ENCODE measurements at regions not wholly inside any gene's neighbourhood (a gene's known extent, or its start where the extent isn't known, plus 50 kb on each side); places are given as distances from the start of the nearest gene placed in this dataset.

- no peak overlapping the region for H3K4me3 ChIP-seq
- H3K36me3 ChIP-seq (replicated peaks in 1 of 2; ENCODE audit: insufficient read depth in 1 of 2, low read depth in 2 of 2), result no peaks in the 10 kb centered on the region
- no peaks in the 10 kb centered on the region for H3K27me3 ChIP-seq
- H3K9me3 ChIP-seq, result no peaks in the 10 kb centered on the region
- ATAC-seq (no peak), DNase-seq (no peak)
- no peak overlapping the region for H3K27ac ChIP-seq
- TF ChIP-seq CTCF (IDR thresholded peaks at IDR 0.05) (no peak), POLR2A (IDR thresholded peaks at IDR 0.05) (no peak)
- WGBS, 2 donors, result 74 to 80% methylated on average over 2 of the region's 2 CpGs
- no peaks in the 10 kb centered on the region for H3K4me1 ChIP-seq
- intact Hi-C loops (cut with DNase I), result no loop called here
Observed at GRCh38 chr17:12357600-12357999, 308.1 kb upstream of the MYOCD start.

DNA sequence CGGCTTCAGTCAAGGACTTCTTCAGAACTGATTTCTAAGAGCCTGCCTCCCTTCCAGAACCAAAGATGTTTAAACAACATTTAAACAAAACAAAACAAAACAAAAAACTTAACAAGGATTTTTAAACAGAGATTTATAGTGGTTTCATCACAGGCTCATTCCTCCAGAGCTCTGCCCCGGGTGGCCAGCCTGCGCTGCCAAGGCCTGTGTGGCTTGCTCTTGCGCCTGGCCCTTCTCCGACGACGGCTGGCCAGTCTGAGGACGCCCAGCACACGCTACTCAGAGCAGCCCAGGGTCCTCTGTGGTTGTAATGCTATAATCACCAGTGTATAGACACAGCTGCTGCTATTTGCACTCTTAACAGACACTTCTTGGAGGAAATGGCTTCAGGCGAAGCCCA is 307.2 kb upstream of the MYOCD start:
- no peak for ATAC-seq
- no peaks in the 10 kb centered on the region for H3K27me3 ChIP-seq
- no peaks in the 10 kb centered on the region for H3K9me3 ChIP-seq
- intact Hi-C loops (cut with DNase I), result no loop called here
- no peaks in the 10 kb centered on the region for H3K4me1 ChIP-seq
- TF ChIP-seq CTCF (IDR thresholded peaks at IDR 0.05) (no peak), POLR2A (IDR thresholded peaks at IDR 0.05) (no peak)
- H3K27ac ChIP-seq, result no peak overlapping the region
- DNase-seq, result no peak
- WGBS, 2 donors, result 67 to 72% methylated on average over 10 of the region's 10 CpGs
- no peak overlapping the region for H3K4me3 ChIP-seq
- no peaks in the 10 kb centered on the region for H3K36me3 ChIP-seq (replicated peaks in 1 of 2; ENCODE audit: insufficient read depth in 1 of 2, low read depth in 2 of 2)

DNA sequence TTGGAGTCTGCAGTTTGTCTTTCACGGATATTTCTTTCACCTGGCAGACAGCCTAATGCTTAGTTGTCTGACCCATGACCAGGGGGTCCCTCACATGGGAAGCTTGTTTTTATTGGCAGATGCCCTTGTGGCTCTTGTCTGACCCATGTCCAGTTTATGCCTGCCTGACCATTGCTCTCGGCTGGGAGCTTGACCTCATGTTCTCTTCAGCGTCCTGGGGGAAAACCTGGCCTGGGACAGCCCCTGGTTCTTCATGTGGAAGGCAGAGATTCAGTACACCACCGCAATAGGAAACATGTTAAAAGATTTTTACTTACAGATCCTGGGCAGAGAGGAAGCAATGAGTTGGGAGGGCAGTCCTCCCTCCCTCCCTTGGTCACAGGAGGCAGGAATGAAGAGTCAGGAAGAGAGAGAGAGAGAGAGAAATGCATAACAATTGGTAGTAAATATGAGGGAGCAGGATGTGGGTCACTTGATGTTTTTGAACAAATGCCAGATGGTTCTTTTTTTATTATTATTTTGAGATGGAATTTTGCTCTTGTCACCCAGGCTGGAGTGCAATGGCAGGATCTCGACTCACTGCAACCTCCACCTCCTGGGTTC is 302.7 kb upstream of the MYOCD start:
- intact Hi-C loops (cut with DNase I), result no loop called here
- no peak for DNase-seq
- no peak overlapping the region for H3K27ac ChIP-seq

DNA sequence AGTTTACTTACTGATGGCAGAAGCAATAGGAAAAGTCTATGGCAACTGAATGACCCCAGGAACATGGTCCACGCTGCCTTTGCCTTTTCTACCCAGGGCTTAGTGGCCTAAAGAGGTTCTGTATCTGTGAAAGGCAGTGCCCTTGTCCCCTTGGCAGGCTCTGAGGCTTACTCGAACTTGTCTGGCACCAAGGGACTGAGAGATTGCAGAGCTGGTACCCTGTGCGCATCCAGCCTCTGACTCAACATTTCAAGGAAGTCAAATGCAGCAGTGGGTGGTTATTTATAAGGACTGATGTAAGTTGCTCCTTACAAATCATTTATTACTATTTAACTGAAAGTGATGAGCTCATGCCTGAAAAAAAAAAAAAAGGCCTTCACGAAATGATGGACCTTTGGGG is 299.9 kb upstream of the MYOCD start:
- no peak overlapping the region for H3K4me3 ChIP-seq
- no peaks in the 10 kb centered on the region for H3K9me3 ChIP-seq
- H3K4me1 ChIP-seq, result no peaks in the 10 kb centered on the region
- H3K27ac ChIP-seq, result no peak overlapping the region
- intact Hi-C loops (cut with DNase I), result no loop called here
- WGBS, 2 donors, result 59 to 62% methylated on average over 4 of the region's 4 CpGs
- ATAC-seq (no peak), DNase-seq (no peak)
- no peaks in the 10 kb centered on the region for H3K36me3 ChIP-seq (replicated peaks in 1 of 2; ENCODE audit: insufficient read depth in 1 of 2, low read depth in 2 of 2)
- TF ChIP-seq POLR2A (IDR thresholded peaks at IDR 0.05) (no peak), CTCF (IDR thresholded peaks at IDR 0.05) (no peak)
- H3K27me3 ChIP-seq, result no peaks in the 10 kb centered on the region

More for the DNA sequence above, 302.7 kb upstream of the MYOCD start:
- 53 to 63% methylated on average over 5 of the region's 5 CpGs for WGBS, 2 donors
- Histone ChIP-seq H3K4me1 (no peaks in the 10 kb centered on the region), H3K9me3 (no peaks in the 10 kb centered on the region), H3K4me3 (no peak overlapping the region), H3K36me3 (replicated peaks in 1 of 2; ENCODE audit: insufficient read depth in 1 of 2, low read depth in 2 of 2) (no peaks in the 10 kb centered on the region), H3K27me3 (no peaks in the 10 kb centered on the region)
- ATAC-seq, result no peak
- TF ChIP-seq CTCF (IDR thresholded peaks at IDR 0.05), result no peak
- no peak for TF ChIP-seq POLR2A (IDR thresholded peaks at IDR 0.05)

- Histone ChIP-seq H3K4me3 (no peak overlapping the region), H3K27me3 (no peaks in the 10 kb centered on the region), H3K36me3 (replicated peaks in 1 of 2; ENCODE audit: insufficient read depth in 1 of 2, low read depth in 2 of 2) (no peaks in the 10 kb centered on the region), H3K27ac (no peak overlapping the region), H3K4me1 (no peaks in the 10 kb centered on the region), H3K9me3 (no peaks in the 10 kb centered on the region)
- no peak for ATAC-seq
- DNase-seq, result no peak
- TF ChIP-seq CTCF (IDR thresholded peaks at IDR 0.05) (no peak), POLR2A (IDR thresholded peaks at IDR 0.05) (no peak)
- intact Hi-C loops (cut with DNase I), result no loop called here
Observed at GRCh38 chr17:12369065-12369464, 296.6 kb upstream of the MYOCD start.

All from body of pancreas (tissue), 4 donors.